ENCODE measurements at regions not wholly inside any gene's neighbourhood (a gene's known extent, or its start where the extent isn't known, plus 50 kb on each side); places are given as distances from the start of the nearest gene placed in this dataset.

- no peak for DNase-seq
These were observed 132.6 kb upstream of the ARHGAP5 start for GRCh38 chr14:31944256-31945073.

- DNase-seq = no peak
These were observed 132.0 kb upstream of the ARHGAP5 start for GRCh38 chr14:31945074-31945613.

- DNase-seq = no peak
These were observed 131.4 kb upstream of the ARHGAP5 start for GRCh38 chr14:31945701-31946100.

- DNase-seq = no peak
These were observed 130.0 kb upstream of the ARHGAP5 start for GRCh38 chr14:31947076-31947475.

- no peak for DNase-seq
These were observed 129.2 kb upstream of the ARHGAP5 start for GRCh38 chr14:31947680-31948595.

- DNase-seq = no peak
These were observed 127.4 kb upstream of the ARHGAP5 start for GRCh38 chr14:31949709-31950108.

- DNase-seq = no peak
These were observed 126.8 kb upstream of the ARHGAP5 start for GRCh38 chr14:31950331-31950730.

- no peak for DNase-seq
These were observed 126.1 kb upstream of the ARHGAP5 start for GRCh38 chr14:31950764-31951637.

GRCh38 chr14:31951638-31951964 lies 125.5 kb upstream of the ARHGAP5 start:
- no peak for DNase-seq

GRCh38 chr14:31952573-31952972 lies 124.5 kb upstream of the ARHGAP5 start:
- no peak for DNase-seq

GRCh38 chr14:31953210-31953609 lies 123.9 kb upstream of the ARHGAP5 start:
- DNase-seq = no peak

GRCh38 chr14:31954991-31955390 lies 122.1 kb upstream of the ARHGAP5 start:
- no peak for DNase-seq

- no peak for DNase-seq
These were observed 121.0 kb upstream of the ARHGAP5 start for GRCh38 chr14:31955936-31956579.

GRCh38 chr14:31957565-31957964 lies 119.5 kb upstream of the ARHGAP5 start:
- no peak for DNase-seq

GRCh38 chr14:31960039-31960438 lies 117.1 kb upstream of the ARHGAP5 start:
- no peak for DNase-seq

- DNase-seq = no peak
These were observed 115.2 kb upstream of the ARHGAP5 start for GRCh38 chr14:31961896-31962295.

GRCh38 chr14:31962920-31963319 lies 114.2 kb upstream of the ARHGAP5 start:
- DNase-seq = no peak

- no peak for DNase-seq
These were observed 113.5 kb upstream of the ARHGAP5 start for GRCh38 chr14:31963587-31963986.

GRCh38 chr14:31964490-31964889 lies 112.6 kb upstream of the ARHGAP5 start:
- DNase-seq = no peak

- no peak for DNase-seq
These were observed 111.9 kb upstream of the ARHGAP5 start for GRCh38 chr14:31965071-31965734.

GRCh38 chr14:31965735-31966598 lies 111.1 kb upstream of the ARHGAP5 start:
- no peak for DNase-seq
